VCaP (cell line): ENCODE measurements at regions not wholly inside any gene's neighbourhood (a gene's known extent, or its start where the extent isn't known, plus 50 kb on each side); places are given as distances from the start of the nearest gene placed in this dataset.
A peak's percentile ranks its signal among the peaks of the same experiment; 100 is the strongest.

Source experiments
- H3K27ac ChIP-seq: fragments of 450-650 bp; 2 replicates; pipeline ENCODE4 v1.5.1; 2017
- TF ChIP-seq, protein P1 (sequence below): fragments of 450-650 bp; conservative IDR thresholded peaks from 2 replicates; pipeline ENCODE4 v1.5.1; 2017; ENCODE audit warnings: mild to moderate bottlenecking, moderate library complexity

DNA sequence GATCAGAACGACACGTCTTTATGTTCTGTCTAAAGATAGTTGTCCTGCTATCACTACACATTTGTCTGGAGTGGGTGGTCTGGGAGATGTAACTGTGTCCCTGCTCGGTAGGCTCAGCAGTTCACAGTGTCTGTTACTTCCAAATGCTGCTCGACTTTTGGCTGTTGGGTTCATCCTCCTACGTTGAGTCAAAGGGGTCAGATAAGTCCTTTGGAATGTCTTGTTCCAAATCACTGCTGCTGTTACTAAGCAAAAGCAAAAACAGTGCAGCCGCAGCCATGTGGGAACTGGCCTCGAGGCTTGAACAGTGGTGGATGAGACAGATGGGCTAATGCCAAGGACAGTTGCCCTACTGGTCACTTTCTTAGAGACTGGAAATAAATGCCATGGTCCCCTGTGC, 272.2 kb upstream of the MAP3K7 start:
- TF ChIP-seq, protein P1, sequence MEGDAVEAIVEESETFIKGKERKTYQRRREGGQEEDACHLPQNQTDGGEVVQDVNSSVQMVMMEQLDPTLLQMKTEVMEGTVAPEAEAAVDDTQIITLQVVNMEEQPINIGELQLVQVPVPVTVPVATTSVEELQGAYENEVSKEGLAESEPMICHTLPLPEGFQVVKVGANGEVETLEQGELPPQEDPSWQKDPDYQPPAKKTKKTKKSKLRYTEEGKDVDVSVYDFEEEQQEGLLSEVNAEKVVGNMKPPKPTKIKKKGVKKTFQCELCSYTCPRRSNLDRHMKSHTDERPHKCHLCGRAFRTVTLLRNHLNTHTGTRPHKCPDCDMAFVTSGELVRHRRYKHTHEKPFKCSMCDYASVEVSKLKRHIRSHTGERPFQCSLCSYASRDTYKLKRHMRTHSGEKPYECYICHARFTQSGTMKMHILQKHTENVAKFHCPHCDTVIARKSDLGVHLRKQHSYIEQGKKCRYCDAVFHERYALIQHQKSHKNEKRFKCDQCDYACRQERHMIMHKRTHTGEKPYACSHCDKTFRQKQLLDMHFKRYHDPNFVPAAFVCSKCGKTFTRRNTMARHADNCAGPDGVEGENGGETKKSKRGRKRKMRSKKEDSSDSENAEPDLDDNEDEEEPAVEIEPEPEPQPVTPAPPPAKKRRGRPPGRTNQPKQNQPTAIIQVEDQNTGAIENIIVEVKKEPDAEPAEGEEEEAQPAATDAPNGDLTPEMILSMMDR = no peak
- H3K27ac ChIP-seq = no peak overlapping the region

- H3K27ac ChIP-seq = no peak overlapping the region
- TF ChIP-seq, protein P1 = no peak
Measured at GRCh38 chr6:90849686-90850085, 262.8 kb upstream of the MAP3K7 start.

GRCh38 chr6:90846824-90847223, 260.0 kb upstream of the MAP3K7 start:
- no peak overlapping the region for H3K27ac ChIP-seq
- TF ChIP-seq, protein P1 = 0 out of 2 replicates have a peak, but pooled peaks have one; percentile 24

- TF ChIP-seq, protein P1 = no peak
- H3K27ac ChIP-seq = peak overlapping the region; percentile 62
Measured at GRCh38 chr6:90835596-90836212, 248.8 kb upstream of the MAP3K7 start.

DNA sequence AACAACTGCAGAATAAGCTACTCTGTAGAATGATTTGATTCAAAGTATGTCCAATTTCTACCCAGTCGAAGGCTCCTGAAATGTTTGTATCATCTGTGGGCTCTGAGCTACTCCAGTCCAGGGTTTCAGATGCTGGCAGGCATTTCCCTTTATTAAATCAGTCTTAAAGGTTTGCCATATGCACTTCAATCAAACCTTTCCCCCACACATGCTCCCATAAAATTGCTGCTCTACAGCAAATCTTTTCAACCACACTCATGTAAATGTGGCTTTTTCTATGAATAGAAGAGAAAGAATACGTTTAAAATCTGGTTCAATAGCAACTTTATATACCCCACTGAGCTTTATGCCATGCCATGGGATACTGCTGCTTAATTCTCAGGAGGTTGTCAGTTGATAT, 242.4 kb upstream of the MAP3K7 start:
- H3K27ac ChIP-seq = no peak overlapping the region
- TF ChIP-seq, protein P1 = no peak

- no peak overlapping the region for H3K27ac ChIP-seq
- TF ChIP-seq, protein P1 = no peak
Measured at GRCh38 chr6:90820436-90820835, 233.6 kb upstream of the MAP3K7 start.

GRCh38 chr6:90819483-90819882, 232.6 kb upstream of the MAP3K7 start:
- H3K27ac ChIP-seq = no peak overlapping the region
- TF ChIP-seq, protein P1 = no peak
